ENCODE measurements at regions not wholly inside any gene's neighbourhood (a gene's known extent, or its start where the extent isn't known, plus 50 kb on each side); places are given as distances from the start of the nearest gene placed in this dataset.

- no peak for DNase-seq
- Mint-ChIP-seq H3K27ac (no peak overlapping the region), H3K27me3 (ENCODE audit: insufficient read depth) (peaks cover 10% of the 10 kb centered on the region), H3K36me3 (ENCODE audit: low read depth) (no peaks in the 10 kb centered on the region), H3K9me3 (no peaks in the 10 kb centered on the region), H3K4me3 (no peak overlapping the region), H3K4me1 (ENCODE audit: low read depth) (no peaks in the 10 kb centered on the region)
- TF ChIP-seq, protein P1, sequence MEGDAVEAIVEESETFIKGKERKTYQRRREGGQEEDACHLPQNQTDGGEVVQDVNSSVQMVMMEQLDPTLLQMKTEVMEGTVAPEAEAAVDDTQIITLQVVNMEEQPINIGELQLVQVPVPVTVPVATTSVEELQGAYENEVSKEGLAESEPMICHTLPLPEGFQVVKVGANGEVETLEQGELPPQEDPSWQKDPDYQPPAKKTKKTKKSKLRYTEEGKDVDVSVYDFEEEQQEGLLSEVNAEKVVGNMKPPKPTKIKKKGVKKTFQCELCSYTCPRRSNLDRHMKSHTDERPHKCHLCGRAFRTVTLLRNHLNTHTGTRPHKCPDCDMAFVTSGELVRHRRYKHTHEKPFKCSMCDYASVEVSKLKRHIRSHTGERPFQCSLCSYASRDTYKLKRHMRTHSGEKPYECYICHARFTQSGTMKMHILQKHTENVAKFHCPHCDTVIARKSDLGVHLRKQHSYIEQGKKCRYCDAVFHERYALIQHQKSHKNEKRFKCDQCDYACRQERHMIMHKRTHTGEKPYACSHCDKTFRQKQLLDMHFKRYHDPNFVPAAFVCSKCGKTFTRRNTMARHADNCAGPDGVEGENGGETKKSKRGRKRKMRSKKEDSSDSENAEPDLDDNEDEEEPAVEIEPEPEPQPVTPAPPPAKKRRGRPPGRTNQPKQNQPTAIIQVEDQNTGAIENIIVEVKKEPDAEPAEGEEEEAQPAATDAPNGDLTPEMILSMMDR (IDR thresholded peaks at IDR 0.05): no peak
Observed at GRCh38 chr16:64543031-64543430, 578.8 kb downstream of the CDH11 start.

DNA sequence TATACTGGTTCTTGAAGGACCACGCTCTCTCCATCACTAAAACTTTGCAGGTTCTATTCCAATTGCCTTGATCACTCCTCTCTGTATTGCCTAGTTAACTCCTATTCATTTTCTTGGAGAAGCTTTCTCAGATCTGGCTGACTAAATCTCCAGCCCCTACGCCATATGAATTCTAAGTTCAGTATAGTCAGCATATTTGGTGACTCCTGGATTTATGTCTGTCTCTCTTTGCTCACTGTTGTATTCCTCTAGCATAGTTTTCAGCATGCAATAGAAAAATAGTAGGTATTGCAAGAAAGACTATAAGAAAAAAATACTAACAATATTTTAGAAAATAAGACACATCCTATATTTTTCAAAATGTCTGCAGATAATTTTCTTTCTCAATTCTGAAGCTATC lies 579.7 kb downstream of the CDH11 start:
- no peak for DNase-seq
- TF ChIP-seq, protein P1 (IDR thresholded peaks at IDR 0.05): no peak
- no peaks in the 10 kb centered on the region for H3K9me3 Mint-ChIP-seq
- H3K36me3 Mint-ChIP-seq (ENCODE audit: low read depth): no peaks in the 10 kb centered on the region
- peaks cover 7% of the 10 kb centered on the region for H3K27me3 Mint-ChIP-seq (ENCODE audit: insufficient read depth)
- H3K4me1 Mint-ChIP-seq (ENCODE audit: low read depth): no peaks in the 10 kb centered on the region
- no peak overlapping the region for H3K27ac Mint-ChIP-seq
- no peak overlapping the region for H3K4me3 Mint-ChIP-seq

GRCh38 chr16:64541621-64542020 lies 580.2 kb downstream of the CDH11 start:
- H3K9me3 Mint-ChIP-seq: no peaks in the 10 kb centered on the region
- no peaks in the 10 kb centered on the region for H3K4me1 Mint-ChIP-seq (ENCODE audit: low read depth)
- no peaks in the 10 kb centered on the region for H3K36me3 Mint-ChIP-seq (ENCODE audit: low read depth)
- DNase-seq: no peak
- H3K27ac Mint-ChIP-seq: no peak overlapping the region
- no peak overlapping the region for H3K4me3 Mint-ChIP-seq
- H3K27me3 Mint-ChIP-seq (ENCODE audit: insufficient read depth): peaks cover 7% of the 10 kb centered on the region
- TF ChIP-seq, protein P1 (IDR thresholded peaks at IDR 0.05): no peak

DNA sequence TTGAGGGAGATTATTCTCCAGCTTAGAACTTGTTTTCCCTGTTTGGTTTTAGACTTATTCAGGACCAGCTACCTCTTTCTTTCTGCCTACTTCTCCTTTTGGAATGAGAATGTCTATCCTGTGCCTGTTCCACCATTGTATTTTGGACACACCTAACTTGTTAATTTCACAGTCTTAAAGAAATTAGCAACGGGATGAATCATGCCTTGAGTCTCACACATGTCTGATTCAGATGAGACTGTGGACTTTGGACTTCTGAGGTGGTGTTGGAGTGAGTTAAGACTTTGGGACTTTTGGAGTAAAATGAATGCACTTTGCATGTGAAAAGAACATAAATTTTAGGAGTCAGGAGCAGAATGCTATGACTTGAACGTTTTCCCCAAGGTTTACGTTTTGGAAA lies 581.4 kb downstream of the CDH11 start:
- DNase-seq: no peak
- H3K36me3 Mint-ChIP-seq (ENCODE audit: low read depth): no peaks in the 10 kb centered on the region
- no peak overlapping the region for H3K27ac Mint-ChIP-seq
- H3K27me3 Mint-ChIP-seq (ENCODE audit: insufficient read depth): peaks cover 9% of the 10 kb centered on the region
- H3K4me3 Mint-ChIP-seq: no peak overlapping the region
- TF ChIP-seq, protein P1 (IDR thresholded peaks at IDR 0.05): no peak
- no peaks in the 10 kb centered on the region for H3K4me1 Mint-ChIP-seq (ENCODE audit: low read depth)
- no peaks in the 10 kb centered on the region for H3K9me3 Mint-ChIP-seq

- Mint-ChIP-seq H3K36me3 (ENCODE audit: low read depth) (no peaks in the 10 kb centered on the region), H3K27ac (no peak overlapping the region), H3K27me3 (ENCODE audit: insufficient read depth) (peaks cover 9% of the 10 kb centered on the region), H3K4me3 (no peak overlapping the region), H3K4me1 (ENCODE audit: low read depth) (no peaks in the 10 kb centered on the region), H3K9me3 (no peaks in the 10 kb centered on the region)
- DNase-seq: no peak
- TF ChIP-seq, protein P1 (IDR thresholded peaks at IDR 0.05): no peak
Observed at GRCh38 chr16:64539811-64540371, 582.0 kb downstream of the CDH11 start.

Measured in HFFc6 (cell line).